ENCODE measurements at regions not wholly inside any gene's neighbourhood (a gene's known extent, or its start where the extent isn't known, plus 50 kb on each side); places are given as distances from the start of the nearest gene placed in this dataset.

DNA sequence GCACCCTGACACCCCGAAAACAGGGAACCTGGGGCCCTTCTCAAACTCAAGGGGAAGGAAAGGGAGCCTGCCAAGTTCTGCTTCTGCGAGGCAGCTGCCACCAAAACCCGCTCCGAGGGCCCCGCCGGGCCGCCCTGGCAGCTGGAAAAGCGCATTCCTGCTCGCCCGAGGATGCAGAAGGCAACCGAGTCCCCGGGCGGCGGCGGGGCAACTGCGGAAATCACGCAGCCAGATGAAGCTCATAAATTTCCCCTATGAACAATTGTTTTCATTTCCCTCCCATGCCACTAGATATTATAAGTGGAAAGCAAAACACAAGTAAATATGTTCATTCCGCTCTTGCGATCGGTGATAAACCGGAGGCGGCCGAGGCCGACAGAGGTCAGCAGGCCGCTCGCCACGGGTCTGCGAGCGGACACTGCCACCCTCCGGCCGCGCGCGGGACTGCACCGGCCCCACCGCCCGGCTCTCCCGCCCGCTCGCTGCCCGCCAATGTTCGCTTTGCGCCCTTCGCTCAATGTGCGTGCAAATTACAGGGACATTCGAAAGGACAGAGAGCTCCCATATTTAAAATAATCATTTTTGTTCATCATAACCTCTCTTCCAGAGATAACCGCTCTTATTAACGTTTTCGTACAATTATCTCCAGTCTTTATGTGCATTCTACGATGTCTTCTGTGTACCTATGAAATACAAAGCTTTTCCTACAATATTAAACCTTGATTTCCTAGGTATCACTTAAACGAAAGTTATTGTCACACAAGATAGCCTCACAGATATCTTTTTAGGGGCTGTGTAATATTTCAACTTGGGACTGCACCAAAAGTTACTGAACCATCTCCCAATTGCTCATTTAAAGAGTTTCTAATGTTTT is 120.8 kb upstream of the ZNF507 start:
- DNase-seq: peak in 1 of 2 experiments; percentile 49

DNA sequence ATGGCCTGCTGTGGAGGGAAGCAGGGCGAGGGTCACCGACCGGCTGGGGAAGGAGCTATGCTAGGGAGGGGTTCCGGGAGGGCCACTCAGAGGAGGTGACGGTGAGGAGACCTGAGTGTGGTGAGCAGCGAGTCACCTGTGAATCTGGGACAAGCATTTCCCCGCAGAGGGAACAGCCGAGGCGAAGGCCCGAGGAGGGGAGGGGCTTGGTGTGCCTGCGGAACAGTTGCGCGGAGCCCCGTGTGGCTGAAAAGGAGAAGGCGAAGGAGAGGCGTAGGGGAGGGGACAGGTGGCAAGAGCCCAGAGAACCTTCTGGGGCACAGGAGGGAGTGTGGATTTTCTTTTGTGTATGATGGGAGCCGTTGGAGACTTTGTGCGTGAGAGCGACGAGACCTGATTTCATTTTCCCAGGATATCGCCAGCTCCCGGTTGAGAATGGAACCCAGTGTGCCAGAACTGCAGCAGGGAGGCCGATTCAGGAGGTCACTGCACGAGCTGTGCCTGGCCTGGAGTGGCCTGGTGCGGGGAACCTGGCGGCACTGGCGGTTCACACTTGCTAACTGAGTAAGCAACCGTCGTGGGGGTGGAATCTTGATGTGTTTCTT is 117.7 kb upstream of the ZNF507 start:
- no peak for DNase-seq

DNA sequence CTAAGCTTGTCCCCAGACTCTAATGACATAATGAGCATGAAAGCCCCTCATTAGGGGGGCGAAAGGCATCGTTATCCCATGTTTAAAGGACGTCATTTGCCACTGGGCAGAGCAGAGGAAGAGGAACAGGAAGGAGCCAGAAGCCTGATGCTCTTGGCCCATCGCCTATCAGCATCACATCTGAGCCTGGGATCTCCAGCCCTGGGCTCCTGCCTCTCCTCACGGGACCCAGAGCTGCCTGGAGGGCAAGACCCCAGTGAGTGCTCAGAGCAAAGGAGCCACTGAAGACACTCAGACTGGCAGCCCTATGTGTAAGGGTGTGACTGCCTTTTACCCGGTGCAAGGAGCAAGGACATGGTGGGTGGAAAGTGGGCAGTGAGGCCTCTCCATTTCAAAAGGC is 115.0 kb upstream of the ZNF507 start:
- no peak for DNase-seq

DNA sequence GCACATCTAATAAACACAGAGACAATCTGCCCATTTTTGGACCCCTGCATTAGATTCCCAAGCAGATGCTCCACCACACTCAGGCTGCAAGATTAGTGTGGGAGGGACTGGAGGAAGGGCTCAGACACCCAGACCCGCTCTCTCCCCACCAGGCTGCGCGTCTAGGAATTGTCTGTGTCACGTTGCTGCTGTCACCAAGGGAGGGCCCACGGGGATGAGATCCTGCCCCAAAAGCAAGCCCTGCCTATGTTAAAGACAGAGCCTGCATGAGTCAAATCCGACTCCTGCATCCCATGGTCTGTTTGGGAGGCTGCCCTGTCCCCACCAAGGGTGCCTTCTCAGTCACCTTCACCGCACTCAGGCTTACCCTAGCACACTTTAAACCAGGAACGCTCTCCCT is 114.4 kb upstream of the ZNF507 start:
- DNase-seq: no peak

DNA sequence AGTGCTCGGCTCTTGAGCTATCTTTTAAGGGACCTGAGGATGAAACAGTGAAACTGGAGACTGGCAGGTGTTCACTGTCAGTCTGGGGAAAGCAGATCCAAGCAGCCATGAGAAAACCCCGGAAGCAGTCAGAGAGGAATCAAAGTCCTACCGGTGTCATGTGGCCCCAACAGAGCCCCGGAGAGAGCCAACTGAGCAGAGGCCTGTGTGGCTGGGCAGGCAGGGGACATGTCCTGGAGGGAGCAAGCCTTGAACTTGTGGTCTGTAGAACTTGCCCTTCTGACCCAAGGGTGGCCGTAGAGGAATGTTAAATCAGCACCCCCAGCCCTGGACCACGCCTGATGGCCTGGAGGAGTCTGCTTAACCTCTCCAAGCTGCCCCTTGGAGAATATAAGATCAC is 113.7 kb upstream of the ZNF507 start:
- no peak for DNase-seq

DNA sequence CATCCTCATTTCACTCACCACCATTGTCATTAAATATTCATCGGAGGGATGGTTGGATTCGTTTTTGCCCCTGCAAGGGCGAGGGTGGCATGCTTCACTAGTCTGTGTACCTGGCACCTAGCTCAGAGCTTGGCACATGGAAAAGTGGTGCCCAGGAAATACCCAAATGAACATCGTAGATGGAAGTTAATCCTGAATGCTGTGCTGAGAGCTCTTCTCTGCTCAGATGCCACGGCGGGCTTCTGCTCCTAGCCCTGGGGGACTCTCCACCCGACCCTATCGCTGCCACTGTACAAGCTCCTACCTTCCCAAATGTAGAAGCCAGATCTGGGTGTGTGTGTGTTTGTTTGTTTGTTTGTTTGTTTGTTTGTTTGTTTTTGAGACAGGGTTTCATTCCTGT is 113.0 kb upstream of the ZNF507 start:
- no peak for DNase-seq

DNA sequence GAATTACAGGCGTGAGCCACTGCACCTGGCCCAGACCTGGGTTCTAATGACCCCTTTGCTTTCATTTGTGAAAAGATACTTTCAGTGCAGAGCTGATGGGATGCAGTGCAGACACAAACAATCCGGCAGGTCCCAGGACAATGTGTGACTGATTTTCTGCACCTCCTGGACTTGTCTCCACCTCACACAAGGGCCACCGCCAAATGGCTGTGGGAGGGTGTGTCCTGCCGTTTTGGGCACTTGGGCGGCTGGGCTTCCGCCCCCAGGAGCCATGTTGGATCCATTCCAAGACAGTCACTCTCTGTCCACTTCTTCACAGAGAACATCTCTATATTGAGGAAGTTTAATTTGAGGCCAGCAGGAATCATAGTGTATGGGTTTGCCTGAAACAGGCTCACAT is 112.3 kb upstream of the ZNF507 start:
- DNase-seq: no peak

DNA sequence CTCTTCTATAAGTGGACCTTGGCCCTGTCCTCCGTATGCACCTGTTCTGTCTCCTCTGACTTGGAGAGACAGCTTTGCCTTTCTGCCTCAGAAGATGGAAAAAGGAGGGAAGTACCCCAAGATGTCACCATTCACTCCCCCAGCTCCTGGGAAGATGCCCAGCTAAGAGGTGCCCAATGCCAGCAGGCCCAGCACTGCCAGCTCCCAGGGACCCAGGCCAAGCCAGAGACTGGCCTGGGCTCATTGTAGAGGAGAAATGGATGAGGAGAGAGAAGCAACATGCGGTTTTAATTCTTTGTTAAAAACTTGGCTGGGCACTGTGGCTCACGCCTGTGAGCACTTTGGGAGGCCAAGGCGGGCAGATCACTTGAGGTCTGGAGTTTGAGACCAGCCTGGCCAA is 111.5 kb upstream of the ZNF507 start:
- DNase-seq: no peak

DNA sequence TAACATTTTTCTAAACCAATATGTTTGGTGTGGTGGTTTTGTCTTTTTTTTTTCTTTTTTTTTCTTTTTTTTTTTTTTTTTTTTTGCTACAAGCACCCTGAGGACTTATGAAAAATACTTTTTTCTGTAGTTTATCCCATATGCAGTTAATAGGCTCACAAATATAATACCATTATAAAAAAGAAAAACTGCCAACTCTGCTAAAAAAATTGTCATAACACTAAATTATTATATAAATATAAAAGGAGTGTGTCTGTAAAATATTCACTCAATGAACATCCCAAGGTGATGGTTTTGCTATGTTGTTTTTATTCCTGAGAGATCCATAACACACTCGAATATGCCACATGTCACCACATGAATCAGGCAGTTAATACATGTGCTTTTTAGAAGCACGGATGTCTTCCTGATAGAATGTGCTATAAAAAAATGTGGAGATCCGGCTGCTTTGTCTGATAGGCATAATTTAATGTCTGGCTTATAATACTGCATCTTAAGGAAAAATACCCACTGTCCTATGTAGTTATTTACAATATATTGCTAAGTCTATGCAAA is 110.7 kb upstream of the ZNF507 start:
- no peak for DNase-seq

DNA sequence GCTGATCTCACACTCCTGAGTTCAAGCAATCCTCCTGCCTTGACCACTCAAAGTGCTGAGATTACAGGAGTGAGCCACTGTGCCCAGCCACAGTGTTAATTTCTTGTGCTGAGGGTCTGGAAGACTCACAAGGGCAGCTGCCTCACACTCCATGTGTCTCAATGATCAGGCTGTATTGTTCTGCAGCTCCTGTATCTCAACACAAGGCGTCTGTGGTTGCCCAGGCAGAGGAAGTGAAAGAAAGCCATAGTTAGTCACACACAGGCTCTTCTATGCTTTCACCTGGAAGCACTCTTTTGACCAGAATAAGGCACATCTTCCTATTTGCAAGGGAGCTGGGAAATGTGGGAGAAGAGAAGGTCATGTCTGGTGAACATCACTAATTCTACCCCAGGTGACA is 107.3 kb upstream of the ZNF507 start:
- DNase-seq: no peak

DNA sequence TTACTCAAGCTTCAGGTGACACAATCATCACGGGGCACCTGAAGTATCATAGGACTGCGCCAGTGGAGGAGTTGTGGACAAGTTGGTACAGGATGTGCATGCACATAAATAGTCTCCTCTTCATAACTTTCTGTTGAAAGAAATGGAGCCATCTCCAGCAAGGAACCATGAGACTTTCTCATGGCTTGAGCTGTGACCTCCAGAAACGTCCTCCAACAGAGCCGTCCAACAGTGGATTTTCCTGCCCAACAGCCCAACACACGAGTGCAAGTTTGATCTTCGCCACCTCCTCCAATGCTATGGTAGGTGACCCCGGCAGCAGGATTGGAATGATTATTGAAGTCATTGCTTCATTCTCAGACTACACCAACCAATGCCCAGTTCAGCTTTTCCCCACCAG is 105.1 kb upstream of the ZNF507 start:
- no peak for DNase-seq

DNA sequence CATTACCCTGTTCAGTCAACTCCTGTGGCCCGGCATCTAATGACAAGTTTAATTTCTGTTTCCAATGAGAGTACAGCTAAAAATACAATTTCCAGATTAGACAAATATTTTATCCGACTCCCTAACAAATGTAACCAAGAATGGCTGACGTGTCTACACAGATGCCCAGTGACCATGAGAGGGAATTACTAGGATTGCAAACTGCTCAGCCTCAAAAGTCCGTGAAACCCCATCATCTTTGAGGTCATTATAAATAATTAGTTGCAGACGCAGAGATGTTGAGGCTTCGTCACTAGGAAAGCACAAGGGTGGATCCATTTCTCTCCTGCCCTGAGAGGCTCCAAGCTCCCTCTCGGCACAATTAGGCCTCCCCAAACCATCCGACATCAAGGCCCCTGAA is 104.1 kb upstream of the ZNF507 start:
- DNase-seq: no peak

DNA sequence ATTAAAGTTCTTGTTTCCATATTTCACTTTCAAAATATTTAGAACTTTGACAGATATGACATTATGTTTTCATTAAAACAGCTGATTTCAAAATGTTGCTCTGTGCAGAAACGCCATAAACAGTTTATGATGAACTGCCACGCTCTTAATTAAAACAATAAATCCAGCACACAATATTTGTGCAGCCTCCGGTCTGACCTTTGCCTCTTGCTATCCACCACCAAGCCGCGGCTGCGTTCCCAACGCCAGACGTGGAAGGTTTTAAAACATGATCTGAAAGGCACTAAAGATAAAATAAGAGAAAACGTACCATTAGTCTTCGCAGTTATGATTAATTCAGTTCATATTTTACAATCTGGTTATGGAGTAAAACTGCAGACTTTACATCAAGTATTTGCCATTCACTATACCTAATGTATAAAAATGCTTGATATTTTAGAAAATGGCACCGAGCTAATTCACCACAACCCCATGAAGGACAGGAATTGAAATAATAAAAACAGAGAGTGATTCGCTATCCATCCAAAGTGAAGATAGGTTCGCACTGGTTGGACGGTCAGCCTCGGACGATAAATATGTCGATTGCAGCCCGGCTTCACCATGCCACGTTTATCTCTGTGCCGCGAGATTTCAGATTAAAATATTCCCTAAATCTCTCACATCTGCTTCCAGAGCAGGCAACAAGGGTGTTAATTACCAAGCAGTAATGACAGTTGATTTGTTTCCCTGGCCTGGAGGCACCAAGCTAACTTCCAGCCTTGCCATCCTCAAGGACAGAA is 103.3 kb upstream of the ZNF507 start:
- no peak for DNase-seq

DNA sequence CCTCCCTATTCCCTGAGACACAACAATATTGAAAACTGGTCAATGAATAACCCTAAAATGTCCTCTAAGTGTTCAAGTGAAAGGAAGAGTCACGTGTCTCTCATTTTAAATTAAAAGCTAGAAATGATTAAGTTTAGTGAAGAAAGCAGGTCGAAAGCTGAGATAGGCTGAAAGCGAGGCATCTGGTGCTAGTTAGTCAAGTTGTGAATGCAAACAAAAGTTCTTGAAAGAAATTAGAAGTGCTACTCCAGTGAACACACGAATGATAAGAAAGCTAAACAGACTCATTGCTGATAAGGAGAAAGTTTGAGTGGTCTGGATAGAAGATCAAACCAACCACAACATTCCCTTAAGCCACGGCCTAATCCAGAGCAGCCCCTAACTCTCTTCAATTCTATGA is 99.4 kb upstream of the ZNF507 start:
- DNase-seq: no peak

DNA sequence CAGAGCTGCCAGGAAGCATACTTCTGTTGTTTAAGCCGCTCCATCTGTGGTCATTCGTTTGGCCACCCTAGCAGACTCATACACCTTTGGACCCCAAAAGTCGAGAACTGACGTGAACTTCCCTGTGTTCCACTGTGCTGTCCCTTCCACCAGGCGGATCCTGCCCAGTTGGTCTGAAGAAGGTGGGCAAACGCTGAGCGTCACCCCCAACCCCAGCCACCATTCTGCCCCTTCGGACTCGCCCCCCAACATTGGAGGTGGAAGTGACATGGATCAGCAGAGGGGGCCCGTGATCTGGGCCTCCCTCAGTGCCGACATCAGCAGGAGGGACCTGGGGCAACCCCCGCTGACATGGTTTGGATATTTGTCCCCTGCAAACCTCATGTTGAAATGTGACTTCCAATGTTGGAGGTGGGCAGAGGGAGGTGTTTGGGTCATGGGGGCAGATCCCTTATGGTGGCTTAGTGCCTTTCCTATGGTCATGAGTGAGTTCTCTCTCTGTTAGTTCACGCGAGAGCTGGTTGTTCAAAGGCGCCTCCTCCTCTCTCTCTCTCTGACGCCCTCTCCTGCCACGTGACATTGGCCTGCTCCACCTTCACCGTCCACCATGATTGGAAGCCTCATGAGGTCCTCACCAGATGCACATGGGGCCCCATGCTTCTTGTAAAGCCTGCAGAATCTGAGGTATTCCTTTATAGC is 93.6 kb upstream of the ZNF507 start:
- DNase-seq: no peak

DNA sequence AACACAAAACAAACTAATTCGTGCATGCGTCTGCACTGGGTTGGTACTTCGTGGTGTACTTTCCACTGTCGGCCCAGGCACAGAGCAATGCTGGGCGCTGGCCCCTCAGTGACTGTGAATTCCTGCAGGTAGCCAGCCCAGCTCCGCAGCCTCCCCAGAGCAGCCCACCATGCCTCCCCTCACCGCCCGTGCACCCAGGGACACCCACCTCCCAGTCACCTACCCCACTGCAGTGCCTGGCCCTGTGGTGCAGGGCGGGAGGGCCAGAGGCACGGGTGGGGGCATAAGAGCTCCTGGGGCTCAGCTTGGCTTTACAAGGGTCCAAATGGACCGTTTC is 93.1 kb upstream of the ZNF507 start:
- DNase-seq: no peak

DNA sequence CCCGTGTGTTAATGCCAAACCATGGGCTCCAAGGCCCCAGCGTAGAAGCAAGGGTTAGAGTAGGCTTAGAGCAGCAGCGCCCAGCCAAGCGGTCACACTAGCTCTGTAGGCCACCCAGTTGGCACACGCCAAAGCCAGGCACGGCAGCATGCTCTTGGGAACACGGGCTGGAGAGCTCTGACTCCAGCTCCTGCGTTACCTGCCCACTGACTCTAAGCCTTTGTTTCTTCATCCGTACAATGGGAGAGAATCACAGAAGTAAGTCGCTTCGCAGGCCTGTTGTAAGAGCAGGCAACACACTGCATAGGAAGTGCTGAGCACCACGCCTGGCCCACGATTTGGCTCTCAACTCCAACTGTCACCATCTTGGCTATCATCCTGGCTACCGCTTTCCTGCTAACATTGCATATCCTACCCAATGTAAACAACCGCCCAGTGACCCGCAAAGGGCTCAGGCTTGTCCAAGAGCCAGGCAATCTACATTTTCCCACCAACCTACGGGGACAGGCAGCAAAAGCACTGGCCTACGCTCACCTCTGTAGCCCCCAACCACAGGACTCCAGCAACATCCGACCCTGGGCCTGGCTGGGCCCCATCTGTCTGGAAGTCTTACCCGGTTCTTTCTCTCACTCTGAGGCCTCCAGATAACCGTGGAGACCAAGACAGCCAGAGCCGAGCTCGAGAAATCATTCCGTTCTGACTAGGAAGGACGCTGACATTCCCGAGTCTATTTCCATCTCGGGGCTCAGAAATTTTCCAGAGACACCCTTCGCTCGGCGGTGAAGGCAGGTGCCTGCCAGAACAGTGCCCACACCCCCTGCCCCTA is 91.5 kb upstream of the ZNF507 start:
- no peak for DNase-seq

DNA sequence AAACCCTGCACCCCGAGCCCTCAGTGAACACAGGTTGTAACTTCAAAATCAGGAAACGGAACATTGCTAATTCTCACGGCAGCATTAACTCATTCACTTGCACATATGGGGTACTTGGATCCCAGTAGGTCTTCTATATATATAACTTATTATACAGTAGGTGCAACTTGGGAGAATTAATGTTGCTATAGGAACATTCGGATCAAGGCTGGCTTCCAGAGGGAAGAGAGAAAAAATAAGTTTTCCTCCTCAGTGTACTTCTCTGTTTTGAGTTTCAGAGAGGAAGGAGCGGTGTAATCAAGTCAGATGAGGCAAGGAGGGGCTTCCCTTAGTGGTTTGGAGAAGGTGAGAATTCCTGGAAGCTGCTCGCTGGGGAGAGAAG is 90.9 kb upstream of the ZNF507 start:
- DNase-seq: no peak

DNA sequence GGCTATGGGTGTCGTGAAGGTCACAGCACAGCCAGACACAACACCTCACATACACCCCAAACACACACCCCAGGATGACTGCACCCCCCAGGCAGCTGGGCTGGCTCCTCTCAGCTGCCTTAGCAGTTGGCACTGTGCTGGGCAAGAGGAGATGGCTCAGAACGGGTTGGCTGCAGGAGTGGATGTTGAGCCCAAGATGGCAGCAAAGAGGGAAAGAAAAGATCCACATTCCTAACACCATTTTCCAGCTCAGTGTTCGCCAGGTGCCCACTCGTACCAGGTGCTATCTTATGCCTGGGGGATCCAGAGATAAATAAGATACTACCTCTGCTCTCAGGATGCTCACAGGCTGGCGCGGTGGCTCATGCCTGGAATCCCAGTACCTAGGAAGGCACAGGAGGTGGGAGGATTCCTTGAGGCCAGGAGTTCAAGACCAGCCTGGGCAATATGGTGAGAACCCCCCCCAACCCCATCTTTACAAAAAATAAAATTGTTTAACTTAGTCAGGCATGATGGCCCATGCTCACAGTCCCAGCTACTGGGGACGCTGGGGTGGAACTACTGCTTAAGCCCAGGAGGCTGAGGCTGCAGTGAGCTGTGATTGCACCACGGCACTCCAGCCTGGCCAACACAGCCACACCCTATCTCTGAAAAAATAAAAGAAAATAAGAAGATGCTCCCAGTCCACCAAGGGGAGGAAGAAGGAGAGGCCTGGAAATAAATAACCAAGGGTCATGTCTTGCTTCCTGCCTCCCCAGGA is 89.7 kb upstream of the ZNF507 start:
- no peak for DNase-seq

DNA sequence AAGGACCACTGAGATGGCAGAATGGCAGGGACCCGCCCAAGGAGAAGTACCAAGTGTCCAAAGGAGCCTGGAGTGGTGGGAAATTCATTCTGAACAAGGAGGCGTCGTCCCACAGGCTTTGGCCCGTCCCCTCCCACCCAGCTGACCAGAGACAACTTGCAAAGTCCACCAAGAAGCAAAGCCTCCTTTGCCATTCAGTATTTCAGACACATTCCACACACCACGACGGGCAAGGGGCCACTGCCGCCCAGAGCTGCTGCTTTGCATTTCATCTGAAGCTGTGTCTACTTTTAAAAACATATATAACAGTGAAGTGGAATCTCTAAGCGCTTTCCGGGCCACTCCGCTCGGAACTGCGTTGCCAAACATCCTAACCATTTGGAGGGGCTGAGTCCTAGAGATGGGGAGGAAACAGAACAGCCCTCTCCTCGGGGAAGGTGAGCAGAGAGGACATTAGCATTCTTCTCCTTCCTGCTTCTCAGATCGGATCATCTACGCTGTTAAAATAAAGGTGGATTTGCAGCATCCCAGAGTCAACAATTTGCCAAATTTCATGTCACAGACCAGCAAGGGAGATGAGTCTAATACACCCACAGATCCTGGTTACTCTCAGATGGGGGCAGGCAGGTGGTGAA is 89.0 kb upstream of the ZNF507 start:
- no peak for DNase-seq
